ENCODE measurements at regions not wholly inside any gene's neighbourhood (a gene's known extent, or its start where the extent isn't known, plus 50 kb on each side); places are given as distances from the start of the nearest gene placed in this dataset.

DNA sequence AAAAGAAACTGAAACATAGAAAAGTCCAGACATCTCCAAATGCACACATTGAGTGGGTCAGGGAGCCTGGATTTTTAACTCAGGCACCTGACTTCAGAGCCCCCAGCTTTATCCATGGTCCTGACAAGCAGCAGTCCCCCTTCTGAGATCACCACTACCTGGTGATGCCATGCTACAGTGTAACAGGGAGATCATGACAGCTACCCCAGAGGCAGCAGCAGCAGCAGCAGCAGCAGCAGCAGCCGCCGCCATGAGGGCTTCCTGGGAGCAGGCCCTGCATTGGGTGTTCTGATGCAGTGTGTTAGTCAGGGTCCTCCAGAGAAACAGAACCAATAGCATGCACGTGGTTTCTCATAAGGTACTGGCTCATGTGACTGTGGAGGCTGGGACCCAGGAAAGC, 198.6 kb upstream of the SALL1 start (continued):
- TF ChIP-seq, protein P1, sequence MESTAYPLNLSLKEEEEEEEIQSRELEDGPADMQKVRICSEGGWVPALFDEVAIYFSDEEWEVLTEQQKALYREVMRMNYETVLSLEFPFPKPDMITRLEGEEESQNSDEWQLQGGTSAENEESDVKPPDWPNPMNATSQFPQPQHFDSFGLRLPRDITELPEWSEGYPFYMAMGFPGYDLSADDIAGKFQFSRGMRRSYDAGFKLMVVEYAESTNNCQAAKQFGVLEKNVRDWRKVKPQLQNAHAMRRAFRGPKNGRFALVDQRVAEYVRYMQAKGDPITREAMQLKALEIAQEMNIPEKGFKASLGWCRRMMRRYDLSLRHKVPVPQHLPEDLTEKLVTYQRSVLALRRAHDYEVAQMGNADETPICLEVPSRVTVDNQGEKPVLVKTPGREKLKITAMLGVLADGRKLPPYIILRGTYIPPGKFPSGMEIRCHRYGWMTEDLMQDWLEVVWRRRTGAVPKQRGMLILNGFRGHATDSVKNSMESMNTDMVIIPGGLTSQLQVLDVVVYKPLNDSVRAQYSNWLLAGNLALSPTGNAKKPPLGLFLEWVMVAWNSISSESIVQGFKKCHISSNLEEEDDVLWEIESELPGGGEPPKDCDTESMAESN (CRISPR knock-in tag; conservative IDR thresholded peaks at IDR 0.05): no peak

DNA sequence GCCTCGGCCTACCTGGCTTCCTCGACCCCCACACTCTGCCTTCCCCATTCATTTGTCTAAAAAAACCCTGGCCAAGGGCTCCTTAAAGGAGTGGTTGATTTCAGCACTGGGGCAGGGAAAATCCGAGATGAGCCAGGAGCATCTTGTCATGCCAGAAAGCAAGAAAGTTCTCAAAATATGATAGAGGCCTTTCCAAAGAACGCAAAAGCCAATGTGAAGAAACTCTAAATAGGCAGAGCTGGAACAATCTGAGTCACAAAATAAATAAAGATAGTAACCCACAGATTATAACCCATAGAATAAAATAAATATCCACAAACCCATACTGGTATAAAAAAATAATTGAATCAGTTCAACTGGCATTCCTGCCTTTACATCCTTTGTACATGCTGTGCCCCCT, 192.3 kb upstream of the SALL1 start:
- FAIRE-seq: no peak
- DNase-seq (ENCODE audit: low spot score): no peak
- no peak for ATAC-seq
- no peaks in the 10 kb centered on the region for H3K9me3 ChIP-seq (ENCODE audit: low read length)
- no peak overlapping the region for H3K4me2 ChIP-seq (ENCODE audit: low read depth, low read length)
- ChIA-PET POLR2A (no interaction called here), CTCF (ENCODE audit: low intra/inter-chr PET ratio, low total read pairs) (no interaction called here)
- H3K79me2 ChIP-seq (ENCODE audit: insufficient read depth, low read length): no peaks in the 10 kb centered on the region
- no peaks in the 10 kb centered on the region for H4K20me1 ChIP-seq (ENCODE audit: insufficient read depth, low read length)
- intact Hi-C loops (cut with micrococcal nuclease; ENCODE audit: unreplicated experiment): no loop called here
- H3K27me3 ChIP-seq (ENCODE audit: control insufficient read depth in 1 of 2, insufficient read depth in 2 of 2, low read length in 2 of 2): no peaks in the 10 kb centered on the region
- no peak overlapping the region for H3K9ac ChIP-seq (ENCODE audit: insufficient read depth, low read depth, low read length)
- H3K4me1 ChIP-seq (ENCODE audit: insufficient read depth, low read length): no peaks in the 10 kb centered on the region
- H3K4me3 ChIP-seq (replicated peaks in 1 of 3; ENCODE audit: insufficient read depth in 1 of 3, low read depth in 2 of 3, low read length in 3 of 3): no peak overlapping the region
- in situ Hi-C loops (cut with HindIII; ENCODE audit: extremely low pct_ligation_motif_present, low pct_unique_long_range_greater_than_20kb): no loop called here
- H3K36me3 ChIP-seq (replicated peaks in 1 of 2; ENCODE audit: control insufficient read depth in 1 of 2, insufficient read depth in 2 of 2, low read length in 2 of 2): no peaks in the 10 kb centered on the region
- BruUV-seq (replicated peaks): no TSS peak
- WGBS (ENCODE audit: low lambda C conversion rate): 15% methylated on average over 4 of the region's 4 CpGs
- H3K27ac ChIP-seq (ENCODE audit: extremely low read length, insufficient read depth, low read length): no peak overlapping the region
- H2AFZ ChIP-seq (ENCODE audit: low read length): no peak overlapping the region
- TF ChIP-seq, protein P2, sequence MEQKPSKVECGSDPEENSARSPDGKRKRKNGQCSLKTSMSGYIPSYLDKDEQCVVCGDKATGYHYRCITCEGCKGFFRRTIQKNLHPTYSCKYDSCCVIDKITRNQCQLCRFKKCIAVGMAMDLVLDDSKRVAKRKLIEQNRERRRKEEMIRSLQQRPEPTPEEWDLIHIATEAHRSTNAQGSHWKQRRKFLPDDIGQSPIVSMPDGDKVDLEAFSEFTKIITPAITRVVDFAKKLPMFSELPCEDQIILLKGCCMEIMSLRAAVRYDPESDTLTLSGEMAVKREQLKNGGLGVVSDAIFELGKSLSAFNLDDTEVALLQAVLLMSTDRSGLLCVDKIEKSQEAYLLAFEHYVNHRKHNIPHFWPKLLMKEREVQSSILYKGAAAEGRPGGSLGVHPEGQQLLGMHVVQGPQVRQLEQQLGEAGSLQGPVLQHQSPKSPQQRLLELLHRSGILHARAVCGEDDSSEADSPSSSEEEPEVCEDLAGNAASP (CRISPR knock-in tag; IDR thresholded peaks at IDR 0.05; ENCODE audit: borderline replicate concordance): no peak
- TF ChIP-seq, protein P3, sequence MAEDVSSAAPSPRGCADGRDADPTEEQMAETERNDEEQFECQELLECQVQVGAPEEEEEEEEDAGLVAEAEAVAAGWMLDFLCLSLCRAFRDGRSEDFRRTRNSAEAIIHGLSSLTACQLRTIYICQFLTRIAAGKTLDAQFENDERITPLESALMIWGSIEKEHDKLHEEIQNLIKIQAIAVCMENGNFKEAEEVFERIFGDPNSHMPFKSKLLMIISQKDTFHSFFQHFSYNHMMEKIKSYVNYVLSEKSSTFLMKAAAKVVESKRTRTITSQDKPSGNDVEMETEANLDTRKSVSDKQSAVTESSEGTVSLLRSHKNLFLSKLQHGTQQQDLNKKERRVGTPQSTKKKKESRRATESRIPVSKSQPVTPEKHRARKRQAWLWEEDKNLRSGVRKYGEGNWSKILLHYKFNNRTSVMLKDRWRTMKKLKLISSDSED (CRISPR knock-in tag; IDR thresholded peaks at IDR 0.05): no peak
- TF ChIP-seq PAWR (CRISPR knock-in tag; IDR thresholded peaks at IDR 0.05; ENCODE audit: borderline replicate concordance): no peak
- TF ChIP-seq, protein P4, sequence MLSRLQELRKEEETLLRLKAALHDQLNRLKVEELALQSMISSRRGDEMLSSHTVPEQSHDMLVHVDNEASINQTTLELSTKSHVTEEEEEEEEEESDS (CRISPR knock-in tag; IDR thresholded peaks at IDR 0.05; ENCODE audit: borderline replicate concordance): no peak
- no peak for TF ChIP-seq MAFG (CRISPR knock-in tag; IDR thresholded peaks at IDR 0.05)
- TF ChIP-seq, protein P5, sequence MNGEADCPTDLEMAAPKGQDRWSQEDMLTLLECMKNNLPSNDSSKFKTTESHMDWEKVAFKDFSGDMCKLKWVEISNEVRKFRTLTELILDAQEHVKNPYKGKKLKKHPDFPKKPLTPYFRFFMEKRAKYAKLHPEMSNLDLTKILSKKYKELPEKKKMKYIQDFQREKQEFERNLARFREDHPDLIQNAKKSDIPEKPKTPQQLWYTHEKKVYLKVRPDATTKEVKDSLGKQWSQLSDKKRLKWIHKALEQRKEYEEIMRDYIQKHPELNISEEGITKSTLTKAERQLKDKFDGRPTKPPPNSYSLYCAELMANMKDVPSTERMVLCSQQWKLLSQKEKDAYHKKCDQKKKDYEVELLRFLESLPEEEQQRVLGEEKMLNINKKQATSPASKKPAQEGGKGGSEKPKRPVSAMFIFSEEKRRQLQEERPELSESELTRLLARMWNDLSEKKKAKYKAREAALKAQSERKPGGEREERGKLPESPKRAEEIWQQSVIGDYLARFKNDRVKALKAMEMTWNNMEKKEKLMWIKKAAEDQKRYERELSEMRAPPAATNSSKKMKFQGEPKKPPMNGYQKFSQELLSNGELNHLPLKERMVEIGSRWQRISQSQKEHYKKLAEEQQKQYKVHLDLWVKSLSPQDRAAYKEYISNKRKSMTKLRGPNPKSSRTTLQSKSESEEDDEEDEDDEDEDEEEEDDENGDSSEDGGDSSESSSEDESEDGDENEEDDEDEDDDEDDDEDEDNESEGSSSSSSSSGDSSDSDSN (CRISPR knock-in tag; IDR thresholded peaks at IDR 0.05): no peak
- TF ChIP-seq SSRP1 (CRISPR knock-in tag; IDR thresholded peaks at IDR 0.05): no peak
- TF ChIP-seq ZNF33B (CRISPR knock-in tag; IDR thresholded peaks at IDR 0.05): no peak
- no peak for TF ChIP-seq GPN1 (CRISPR knock-in tag; IDR thresholded peaks at IDR 0.05; ENCODE audit: borderline replicate concordance)
- no peak for TF ChIP-seq HNRNPK (IDR thresholded peaks at IDR 0.05; ENCODE audit: low read depth, low read length, poor library complexity, severe bottlenecking)
- TF ChIP-seq POGZ (CRISPR knock-in tag; IDR thresholded peaks at IDR 0.05): no peak
- no peak for TF ChIP-seq NKX3-1 (CRISPR knock-in tag; IDR thresholded peaks at IDR 0.05)
- no peak for TF ChIP-seq SKI (IDR thresholded peaks at IDR 0.05; ENCODE audit: partially characterized antibody)
- no peak for TF ChIP-seq IRF2 (CRISPR knock-in tag; IDR thresholded peaks at IDR 0.05)
